GM12891 (cell line): ENCODE measurements at regions not wholly inside any gene's neighbourhood (a gene's known extent, or its start where the extent isn't known, plus 50 kb on each side); places are given as distances from the start of the nearest gene placed in this dataset.

Experiments used
- POLR2A ChIP-seq: IDR thresholded peaks from 2 replicates; pipeline ENCODE4 v1.6.1; 2011; ENCODE audit warnings: low read depth, low read length, control low read depth
- POLR2AphosphoS5 ChIP-seq: IDR thresholded peaks from 2 replicates; pipeline ENCODE4 v1.6.1; 2011; ENCODE audit warnings: low read depth, low read length, control low read depth
- POU2F2 ChIP-seq: IDR thresholded peaks from 2 replicates; pipeline ENCODE4 v1.6.1; 2011; ENCODE audit warnings: low read depth, mild to moderate bottlenecking, control low read depth, low read length, moderate library complexity

DNA sequence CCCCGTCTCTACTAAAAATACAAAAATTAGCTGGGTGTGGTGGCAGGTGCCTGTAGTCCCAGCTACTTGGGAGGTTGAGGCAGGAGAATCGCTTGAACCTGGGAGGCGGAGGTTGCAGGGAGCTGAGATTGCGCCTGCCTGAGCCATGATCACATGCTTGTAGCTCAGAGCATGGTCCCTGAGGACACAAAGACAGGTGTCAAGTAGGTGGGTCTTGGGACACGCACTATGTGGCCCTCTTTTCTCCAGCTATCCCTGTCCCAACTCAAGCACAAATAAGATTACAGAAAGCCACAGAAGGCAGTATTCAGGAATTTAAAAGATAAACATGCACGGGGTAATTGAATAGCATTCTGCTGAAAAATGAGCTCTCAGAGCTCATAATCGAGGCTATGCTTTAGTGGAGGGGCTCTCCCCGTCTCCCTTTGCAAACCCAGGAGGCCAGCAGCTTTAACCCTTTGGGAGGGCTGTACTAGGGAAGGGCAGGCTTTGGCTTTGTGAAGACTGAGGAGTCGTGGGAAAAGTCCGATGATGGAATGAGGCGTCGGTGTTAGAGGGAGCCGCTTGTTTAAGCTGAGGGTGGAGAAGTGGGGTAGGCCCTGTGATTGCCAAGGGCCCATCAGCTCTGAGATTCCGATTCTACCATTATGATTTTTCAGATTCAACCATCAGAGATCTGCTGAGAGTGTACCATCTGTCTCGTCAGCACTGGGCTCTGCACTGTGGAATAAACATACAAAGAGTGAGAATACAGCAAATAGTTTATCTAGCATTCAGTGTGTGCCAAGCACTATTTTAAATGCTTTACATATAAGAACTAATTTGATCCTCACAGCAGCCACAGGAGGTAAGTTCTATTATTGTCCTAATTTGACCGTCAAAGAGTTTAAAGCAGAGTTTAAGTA is 59.7 kb upstream of the CD34 start:
- TF ChIP-seq POLR2A: no peak
- TF ChIP-seq POLR2AphosphoS5: no peak
- no peak for TF ChIP-seq POU2F2
